ENCODE measurements at regions not wholly inside any gene's neighbourhood (a gene's known extent, or its start where the extent isn't known, plus 50 kb on each side); places are given as distances from the start of the nearest gene placed in this dataset.

DNA sequence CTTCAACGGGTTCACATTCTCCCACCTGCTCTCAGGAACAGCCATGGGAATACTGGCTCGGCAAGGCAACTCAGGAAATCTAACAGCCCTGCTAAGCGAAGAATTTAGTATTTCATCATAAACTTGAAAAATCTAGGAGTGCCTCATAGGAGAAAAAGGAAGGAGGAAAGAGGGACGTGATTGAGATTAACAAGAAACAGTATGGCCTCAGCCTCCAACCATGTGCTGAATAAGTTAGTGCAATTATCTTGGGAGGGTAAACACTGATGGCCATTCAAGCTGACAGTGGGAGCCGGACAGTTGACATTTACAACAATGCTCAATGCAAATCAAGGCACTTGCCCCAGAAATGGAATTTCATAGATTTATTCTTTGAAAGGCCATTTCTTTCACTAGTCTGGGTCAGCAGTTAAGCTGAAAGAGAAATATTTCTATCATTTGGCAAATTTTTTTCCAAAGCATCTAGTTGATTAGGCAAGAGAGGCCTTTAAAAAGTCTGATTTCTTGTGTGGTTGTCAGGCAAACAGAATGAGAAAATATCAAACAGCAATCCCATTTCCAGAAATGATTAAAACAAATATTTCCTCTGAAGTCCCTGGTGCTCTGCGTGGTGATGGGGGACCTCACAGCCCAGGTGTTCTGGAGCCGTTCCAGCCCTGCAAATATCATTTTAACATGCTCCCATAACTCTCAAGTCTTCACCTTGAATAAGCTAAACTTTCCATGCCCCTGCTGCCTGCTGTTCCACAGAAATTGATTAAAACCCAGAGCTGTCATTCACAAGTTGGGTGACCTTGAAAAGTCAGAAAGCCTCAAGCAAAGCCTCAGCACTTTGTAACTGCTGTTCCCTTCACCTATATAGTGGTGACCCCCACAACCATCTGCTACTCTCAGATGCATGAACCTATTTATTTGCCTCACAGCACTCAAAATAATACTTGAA lies 121.6 kb downstream of the PHLDA1 start:
- H3K23ac ChIP-seq (ENCODE audit: low read depth, low read length) = no peak overlapping the region
- H3K79me1 ChIP-seq (ENCODE audit: low read depth in 1 of 2, low read length in 2 of 2) = no peaks in the 10 kb centered on the region
- peak overlapping the region; percentile 75; the same call in 1 of the 3 replicates for H2BK15ac ChIP-seq (ENCODE audit: low read depth, low read length)
- no peak overlapping the region for H2AK9ac ChIP-seq (replicated peaks; ENCODE audit: low read depth, low read length, poor library complexity)
- peak overlapping the region; percentile 21; the same call in 1 of the 2 replicates for H3K27ac ChIP-seq (ENCODE audit: insufficient read depth, low read length)
- ChIA-PET CTCF (interaction anchor here (1.6 kb wide), 1 partner anchor 9 kb away, joined by 3 read pairs; no protein-coding TSS in a partner anchor), POLR2A (ENCODE audit: unreplicated experiment) (no interaction called here)
- no peak for TF ChIP-seq RFX5 (IDR thresholded peaks at IDR 0.05; ENCODE audit: low read depth, low read length)
- TF ChIP-seq NFE2L2 (IDR thresholded peaks at IDR 0.05; ENCODE audit: low read depth, low read length) = no peak
- no peak for TF ChIP-seq MAFK (IDR thresholded peaks at IDR 0.05; ENCODE audit: low read depth, low read length)
- no peak for TF ChIP-seq RAD21 (IDR thresholded peaks at IDR 0.05; ENCODE audit: low read length)
- no peak for TF ChIP-seq RCOR1 (IDR thresholded peaks at IDR 0.05; ENCODE audit: insufficient replicate concordance, low read length)
- no peak for TF ChIP-seq MXI1 (IDR thresholded peaks at IDR 0.05; ENCODE audit: borderline replicate concordance, low read depth, low read length)
- no peak for TF ChIP-seq FOS (IDR thresholded peaks at IDR 0.05; ENCODE audit: low read depth, low read length)
- no peak for TF ChIP-seq SMC3 (IDR thresholded peaks at IDR 0.05; ENCODE audit: low read depth, low read length)
- TF ChIP-seq BHLHE40 (IDR thresholded peaks at IDR 0.05; ENCODE audit: low read depth, low read length) = no peak
- TF ChIP-seq, protein P1, sequence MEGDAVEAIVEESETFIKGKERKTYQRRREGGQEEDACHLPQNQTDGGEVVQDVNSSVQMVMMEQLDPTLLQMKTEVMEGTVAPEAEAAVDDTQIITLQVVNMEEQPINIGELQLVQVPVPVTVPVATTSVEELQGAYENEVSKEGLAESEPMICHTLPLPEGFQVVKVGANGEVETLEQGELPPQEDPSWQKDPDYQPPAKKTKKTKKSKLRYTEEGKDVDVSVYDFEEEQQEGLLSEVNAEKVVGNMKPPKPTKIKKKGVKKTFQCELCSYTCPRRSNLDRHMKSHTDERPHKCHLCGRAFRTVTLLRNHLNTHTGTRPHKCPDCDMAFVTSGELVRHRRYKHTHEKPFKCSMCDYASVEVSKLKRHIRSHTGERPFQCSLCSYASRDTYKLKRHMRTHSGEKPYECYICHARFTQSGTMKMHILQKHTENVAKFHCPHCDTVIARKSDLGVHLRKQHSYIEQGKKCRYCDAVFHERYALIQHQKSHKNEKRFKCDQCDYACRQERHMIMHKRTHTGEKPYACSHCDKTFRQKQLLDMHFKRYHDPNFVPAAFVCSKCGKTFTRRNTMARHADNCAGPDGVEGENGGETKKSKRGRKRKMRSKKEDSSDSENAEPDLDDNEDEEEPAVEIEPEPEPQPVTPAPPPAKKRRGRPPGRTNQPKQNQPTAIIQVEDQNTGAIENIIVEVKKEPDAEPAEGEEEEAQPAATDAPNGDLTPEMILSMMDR (conservative IDR thresholded peaks at IDR 0.05; ENCODE audit: low read depth, low read length) = no peak
- H4K5ac ChIP-seq (ENCODE audit: low read depth, low read length) = no peak overlapping the region; the same call in 1 of the 2 replicates
- H3K9me3 ChIP-seq (ENCODE audit: control insufficient read depth, insufficient read depth, low read length) = no peaks in the 10 kb centered on the region
- peak overlapping the region; percentile 68 to 70; a peak in 3 of 4 replicates for H4K8ac ChIP-seq (ENCODE audit: low read depth in 2 of 2, low read length in 2 of 2)
- no peaks in the 10 kb centered on the region for H4K20me1 ChIP-seq (ENCODE audit: insufficient read depth, low read length)
- H3K9ac ChIP-seq (ENCODE audit: low read depth, low read length) = no peak overlapping the region
- intact Hi-C loops (cut with micrococcal nuclease) = no loop called here
- H3K18ac ChIP-seq (ENCODE audit: low read depth, low read length) = peak overlapping the region; percentile 11; the same call in 1 of the 2 replicates
- H2AK5ac ChIP-seq (ENCODE audit: low read depth, low read length) = peak overlapping the region; percentile 52
- DNase-seq (no peak), ATAC-seq (ENCODE audit: low read depth) (no peak)
- H2BK20ac ChIP-seq (ENCODE audit: low read depth, low read length) = peak overlapping the region; percentile 84
- H4K91ac ChIP-seq (ENCODE audit: insufficient read depth, low read depth, low read length) = peak overlapping the region; percentile 52; the same call in 1 of the 2 replicates
- H3K4me2 ChIP-seq (ENCODE audit: low read depth, low read length) = no peak overlapping the region
- dilution Hi-C loops (cut with HindIII; ENCODE audit: low sequenced_read_pairs, unreplicated experiment) = no loop called here
- peak overlapping the region; percentile 79; the same call in 1 of the 2 replicates for H3K4ac ChIP-seq (ENCODE audit: low read depth, low read length)
- H3K27me3 ChIP-seq (ENCODE audit: control insufficient read depth, insufficient read depth, low read length) = no peaks in the 10 kb centered on the region
- no peak overlapping the region for H3K4me3 ChIP-seq (ENCODE audit: insufficient read depth, low read depth, low read length)
- H3K4me1 ChIP-seq (ENCODE audit: control insufficient read depth, insufficient read depth, low read length) = peaks cover 5% of the 10 kb centered on the region
- in situ Hi-C loops (cut with MboI; ENCODE audit: low sequenced_read_pairs) = no loop called here
- H3K14ac ChIP-seq (replicated peaks; ENCODE audit: low read depth, low read length) = peak overlapping the region; percentile 71
- H2AFZ ChIP-seq (replicated peaks; ENCODE audit: low read length, poor library complexity) = no peak overlapping the region
- peaks cover 7% of the 10 kb centered on the region for H3K9me1 ChIP-seq (ENCODE audit: insufficient read depth, low read length)
- H3K36me3 ChIP-seq (ENCODE audit: control insufficient read depth, insufficient read depth, low read length) = no peaks in the 10 kb centered on the region
- no peak overlapping the region for H3K56ac ChIP-seq (ENCODE audit: extremely low read depth, insufficient read depth, low read length)
- H2BK5ac ChIP-seq (ENCODE audit: low read depth, low read length, poor library complexity, severe bottlenecking) = no peak overlapping the region
- H2BK120ac ChIP-seq (ENCODE audit: low read depth, low read length) = peak overlapping the region; percentile 65; the same call in 1 of the 2 replicates
- 100% methylated on average over 1 of the region's 7 CpGs; no CpG with 5 or more reads in 1 of the 2 experiments for WGBS, 2 experiments (ENCODE audit: extremely low coverage in 2 of 2, insufficient read length in 1 of 2)
- no TSS peak for BruUV-seq (replicated peaks)
